ENCODE measurements at regions not wholly inside any gene's neighbourhood (a gene's known extent, or its start where the extent isn't known, plus 50 kb on each side); places are given as distances from the start of the nearest gene placed in this dataset.

GRCh38 chr4:144402999-144403398 lies 243.0 kb upstream of the HHIP start:
- Histone ChIP-seq H3K4me3 (ENCODE audit: insufficient read depth, low read depth, low read length) (no peak overlapping the region), H2AK9ac (replicated peaks; ENCODE audit: low read depth, low read length, poor library complexity) (no peak overlapping the region), H4K91ac (ENCODE audit: insufficient read depth, low read depth, low read length) (no peak overlapping the region), H2BK20ac (ENCODE audit: low read depth, low read length) (no peak overlapping the region), H3K79me1 (ENCODE audit: low read depth in 1 of 2, low read length in 2 of 2) (no peaks in the 10 kb centered on the region), H4K20me1 (ENCODE audit: insufficient read depth, low read length) (no peaks in the 10 kb centered on the region), H4K8ac (ENCODE audit: low read depth in 2 of 2, low read length in 2 of 2) (no peak overlapping the region), H2AFZ (replicated peaks; ENCODE audit: low read length, poor library complexity) (no peak overlapping the region), H3K9me1 (ENCODE audit: insufficient read depth, low read length) (no peaks in the 10 kb centered on the region), H3K27me3 (ENCODE audit: control insufficient read depth, insufficient read depth, low read length) (no peaks in the 10 kb centered on the region; the same call in 1 of the 2 replicates), H3K4me2 (ENCODE audit: low read depth, low read length) (no peak overlapping the region), H3K36me3 (ENCODE audit: control insufficient read depth, insufficient read depth, low read length) (no peaks in the 10 kb centered on the region), H3K4ac (ENCODE audit: low read depth, low read length) (no peak overlapping the region), H2BK15ac (ENCODE audit: low read depth, low read length) (no peak overlapping the region), H3K4me1 (ENCODE audit: control insufficient read depth, insufficient read depth, low read length) (no peaks in the 10 kb centered on the region), H3K56ac (ENCODE audit: extremely low read depth, insufficient read depth, low read length) (no peak overlapping the region), H3K9me3 (ENCODE audit: control insufficient read depth, insufficient read depth, low read length) (no peaks in the 10 kb centered on the region), H3K14ac (replicated peaks; ENCODE audit: low read depth, low read length) (no peak overlapping the region), H2BK120ac (ENCODE audit: low read depth, low read length) (no peak overlapping the region), H3K18ac (ENCODE audit: low read depth, low read length) (no peak overlapping the region), H2AK5ac (ENCODE audit: low read depth, low read length) (no peak overlapping the region), H4K5ac (ENCODE audit: low read depth, low read length) (no peak overlapping the region), H3K27ac (ENCODE audit: insufficient read depth, low read length) (no peak overlapping the region), H2BK5ac (ENCODE audit: low read depth, low read length, poor library complexity, severe bottlenecking) (no peak overlapping the region), H3K9ac (ENCODE audit: low read depth, low read length) (no peak overlapping the region), H3K23ac (ENCODE audit: low read depth, low read length) (no peak overlapping the region)
- TF ChIP-seq CHD1 (IDR thresholded peaks at IDR 0.05; ENCODE audit: low read depth, low read length) (no peak), SMC3 (IDR thresholded peaks at IDR 0.05; ENCODE audit: low read depth, low read length) (no peak), MAFK (IDR thresholded peaks at IDR 0.05; ENCODE audit: low read depth, low read length) (no peak), ELK1 (IDR thresholded peaks at IDR 0.05; ENCODE audit: borderline replicate concordance, low read depth, low read length) (no peak), POLR2A (IDR thresholded peaks at IDR 0.05; ENCODE audit: low read depth, low read length) (no peak), CTCF (conservative IDR thresholded peaks at IDR 0.05; ENCODE audit: low read depth, low read length) (no peak), NFE2L2 (IDR thresholded peaks at IDR 0.05; ENCODE audit: low read depth, low read length) (no peak), CEBPB (IDR thresholded peaks at IDR 0.05; ENCODE audit: low read depth, low read length) (no peak), RFX5 (IDR thresholded peaks at IDR 0.05; ENCODE audit: low read depth, low read length) (no peak), MAZ (IDR thresholded peaks at IDR 0.05; ENCODE audit: borderline replicate concordance, low read depth, low read length) (no peak)
- dilution Hi-C loops (cut with HindIII; ENCODE audit: low sequenced_read_pairs, unreplicated experiment) (no loop called here), intact Hi-C loops (cut with micrococcal nuclease) (no loop called here), in situ Hi-C loops (cut with MboI; ENCODE audit: low sequenced_read_pairs) (no loop called here)
- no peak for DNase-seq
- no peak for ATAC-seq (ENCODE audit: low read depth)
- ChIA-PET POLR2A (ENCODE audit: unreplicated experiment) (no interaction called here), CTCF (no interaction called here)
- BruUV-seq (replicated peaks): no TSS peak
- WGBS, 2 experiments (ENCODE audit: extremely low coverage in 2 of 2, insufficient read length in 1 of 2): no CpG with 5 or more reads among the region's 1 CpG
